ENCODE measurements at regions not wholly inside any gene's neighbourhood (a gene's known extent, or its start where the extent isn't known, plus 50 kb on each side); places are given as distances from the start of the nearest gene placed in this dataset.

DNA sequence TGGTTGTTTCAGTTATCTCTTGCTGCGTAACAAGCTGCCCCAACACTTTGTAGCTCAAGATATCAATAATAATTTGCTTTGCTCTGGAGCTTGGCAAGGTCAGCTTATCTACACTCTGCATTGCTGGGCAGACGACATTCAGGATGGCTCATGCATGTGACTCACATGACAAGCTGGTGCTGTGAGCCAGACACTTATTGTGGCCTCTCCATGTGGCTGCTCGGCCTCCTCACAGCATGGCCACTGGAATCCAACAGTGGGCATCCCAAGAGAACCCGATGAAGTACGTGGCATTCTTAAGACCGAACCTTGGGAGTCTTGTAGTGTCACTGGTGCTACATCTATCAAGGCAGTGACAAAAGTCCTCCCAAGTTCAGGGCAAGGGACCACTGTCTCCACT is 94.2 kb upstream of the MVB12B start:
- no peak overlapping the region for H3K4me3 ChIP-seq (ENCODE audit: low read depth, low read length)
- peaks cover 44% of the 10 kb centered on the region for H3K27me3 ChIP-seq (ENCODE audit: insufficient read depth, low read length)
- no peaks in the 10 kb centered on the region for H3K4me1 ChIP-seq (ENCODE audit: control insufficient read depth, insufficient read depth, low read length, unreplicated experiment)
- H3K27ac ChIP-seq (ENCODE audit: low read depth, low read length), result no peak overlapping the region
- no peaks in the 10 kb centered on the region for H3K79me2 ChIP-seq (ENCODE audit: control insufficient read depth, insufficient read depth, low read length, unreplicated experiment)
- no peak overlapping the region for H2AFZ ChIP-seq (ENCODE audit: low read length, unreplicated experiment)
- H3K36me3 ChIP-seq (ENCODE audit: insufficient read depth, low read length), result no peaks in the 10 kb centered on the region

DNA sequence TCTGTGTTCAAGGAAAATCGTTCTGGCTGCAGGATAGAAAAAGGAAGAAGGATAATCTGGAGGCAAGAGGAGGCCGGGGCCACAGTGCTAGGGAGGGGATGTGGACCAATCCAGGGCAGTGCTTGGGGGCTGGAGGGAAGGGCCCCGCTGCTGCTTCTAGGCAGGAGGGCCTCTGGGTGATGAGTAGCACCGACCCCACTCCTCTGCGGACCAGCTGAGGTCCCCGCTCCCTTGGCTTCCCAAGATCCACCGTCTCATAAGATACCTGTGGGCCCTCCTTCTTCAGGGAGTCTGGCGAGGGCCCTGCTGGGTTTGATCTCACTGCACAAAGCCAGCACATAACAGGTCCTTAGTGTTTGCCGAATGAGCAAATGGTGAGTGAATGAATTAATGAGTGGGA is 93.5 kb upstream of the MVB12B start:
- no peak overlapping the region for H2AFZ ChIP-seq (ENCODE audit: low read length, unreplicated experiment)
- H3K36me3 ChIP-seq (ENCODE audit: insufficient read depth, low read length), result no peaks in the 10 kb centered on the region
- H3K27me3 ChIP-seq (ENCODE audit: insufficient read depth, low read length), result peaks cover 43% of the 10 kb centered on the region
- no peak overlapping the region for H3K4me3 ChIP-seq (ENCODE audit: low read depth, low read length)
- H3K27ac ChIP-seq (ENCODE audit: low read depth, low read length), result no peak overlapping the region
- no peaks in the 10 kb centered on the region for H3K79me2 ChIP-seq (ENCODE audit: control insufficient read depth, insufficient read depth, low read length, unreplicated experiment)
- no peaks in the 10 kb centered on the region for H3K4me1 ChIP-seq (ENCODE audit: control insufficient read depth, insufficient read depth, low read length, unreplicated experiment)

DNA sequence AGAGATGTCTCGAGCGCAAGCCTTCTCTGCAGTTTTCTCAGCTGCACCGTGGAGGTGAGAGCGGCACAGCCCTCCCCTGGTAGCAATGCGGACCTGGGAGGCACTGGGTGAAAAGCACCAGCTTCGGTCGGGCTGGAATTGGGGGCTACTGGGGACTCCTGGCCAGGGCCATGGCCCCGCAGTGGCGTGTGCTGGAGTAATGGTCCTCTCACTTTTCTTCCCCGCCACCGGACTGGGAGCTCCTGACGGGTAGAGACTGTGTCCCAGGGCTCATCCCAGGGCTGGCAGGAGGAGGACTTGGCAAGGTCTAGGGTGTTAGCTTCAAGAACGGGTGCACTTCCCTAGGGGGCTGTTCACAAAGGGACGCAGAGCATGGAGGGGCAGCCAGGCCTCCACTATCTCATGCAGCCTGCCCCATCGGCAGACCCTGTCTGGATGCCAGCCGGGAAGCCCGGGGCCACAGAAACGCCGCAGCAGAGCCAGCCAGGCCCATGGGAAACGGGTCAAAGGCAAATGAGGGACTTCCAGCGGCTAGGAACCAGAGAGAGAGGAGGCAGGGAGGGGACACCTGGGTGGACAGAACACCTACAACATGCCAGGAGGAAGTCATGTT is 92.6 kb upstream of the MVB12B start:
- Histone ChIP-seq H3K27ac (ENCODE audit: low read depth, low read length) (no peak overlapping the region), H3K4me3 (ENCODE audit: low read depth, low read length) (no peak overlapping the region), H3K79me2 (ENCODE audit: control insufficient read depth, insufficient read depth, low read length, unreplicated experiment) (no peaks in the 10 kb centered on the region), H2AFZ (ENCODE audit: low read length, unreplicated experiment) (no peak overlapping the region), H3K4me1 (ENCODE audit: control insufficient read depth, insufficient read depth, low read length, unreplicated experiment) (no peaks in the 10 kb centered on the region), H3K36me3 (ENCODE audit: insufficient read depth, low read length) (no peaks in the 10 kb centered on the region), H3K27me3 (ENCODE audit: insufficient read depth, low read length) (peaks cover 45% of the 10 kb centered on the region)

DNA sequence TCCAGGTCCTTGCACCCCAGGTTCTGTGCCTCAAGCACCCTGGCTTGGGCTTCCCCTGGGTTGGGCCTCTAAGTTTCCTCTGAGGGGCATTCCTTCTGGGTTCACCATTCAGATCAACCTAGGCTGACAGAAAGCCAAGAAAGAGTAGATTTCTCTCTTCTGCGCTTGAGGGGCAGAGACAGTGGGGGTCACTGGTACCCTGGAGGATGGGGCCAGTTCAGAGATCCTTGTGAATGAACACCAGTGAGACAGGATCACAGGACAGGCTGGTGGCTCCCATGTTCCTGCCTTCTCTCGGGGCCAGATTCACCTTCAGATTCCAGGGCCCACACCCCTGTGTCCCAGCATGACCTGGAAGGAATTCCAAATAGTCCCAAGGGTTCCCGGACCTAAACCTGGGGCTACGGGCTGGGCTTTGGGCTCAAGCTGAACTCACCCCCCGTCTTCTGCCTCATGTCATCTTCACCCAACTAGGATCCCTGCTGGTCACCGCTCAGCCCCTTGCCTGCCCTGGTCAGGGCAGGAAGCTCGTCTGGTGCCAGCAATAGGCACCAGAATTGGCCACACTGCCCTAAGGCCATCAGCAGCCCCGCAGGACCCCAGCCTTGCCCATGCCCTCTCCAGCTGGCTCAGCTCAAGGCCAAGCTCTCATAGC is 91.8 kb upstream of the MVB12B start:
- Histone ChIP-seq H3K27ac (ENCODE audit: low read depth, low read length) (no peak overlapping the region), H3K79me2 (ENCODE audit: control insufficient read depth, insufficient read depth, low read length, unreplicated experiment) (no peaks in the 10 kb centered on the region), H3K4me1 (ENCODE audit: control insufficient read depth, insufficient read depth, low read length, unreplicated experiment) (no peaks in the 10 kb centered on the region), H3K4me3 (ENCODE audit: low read depth, low read length) (no peak overlapping the region), H2AFZ (ENCODE audit: low read length, unreplicated experiment) (no peak overlapping the region), H3K36me3 (ENCODE audit: insufficient read depth, low read length) (no peaks in the 10 kb centered on the region), H3K27me3 (ENCODE audit: insufficient read depth, low read length) (peaks cover 43% of the 10 kb centered on the region)

DNA sequence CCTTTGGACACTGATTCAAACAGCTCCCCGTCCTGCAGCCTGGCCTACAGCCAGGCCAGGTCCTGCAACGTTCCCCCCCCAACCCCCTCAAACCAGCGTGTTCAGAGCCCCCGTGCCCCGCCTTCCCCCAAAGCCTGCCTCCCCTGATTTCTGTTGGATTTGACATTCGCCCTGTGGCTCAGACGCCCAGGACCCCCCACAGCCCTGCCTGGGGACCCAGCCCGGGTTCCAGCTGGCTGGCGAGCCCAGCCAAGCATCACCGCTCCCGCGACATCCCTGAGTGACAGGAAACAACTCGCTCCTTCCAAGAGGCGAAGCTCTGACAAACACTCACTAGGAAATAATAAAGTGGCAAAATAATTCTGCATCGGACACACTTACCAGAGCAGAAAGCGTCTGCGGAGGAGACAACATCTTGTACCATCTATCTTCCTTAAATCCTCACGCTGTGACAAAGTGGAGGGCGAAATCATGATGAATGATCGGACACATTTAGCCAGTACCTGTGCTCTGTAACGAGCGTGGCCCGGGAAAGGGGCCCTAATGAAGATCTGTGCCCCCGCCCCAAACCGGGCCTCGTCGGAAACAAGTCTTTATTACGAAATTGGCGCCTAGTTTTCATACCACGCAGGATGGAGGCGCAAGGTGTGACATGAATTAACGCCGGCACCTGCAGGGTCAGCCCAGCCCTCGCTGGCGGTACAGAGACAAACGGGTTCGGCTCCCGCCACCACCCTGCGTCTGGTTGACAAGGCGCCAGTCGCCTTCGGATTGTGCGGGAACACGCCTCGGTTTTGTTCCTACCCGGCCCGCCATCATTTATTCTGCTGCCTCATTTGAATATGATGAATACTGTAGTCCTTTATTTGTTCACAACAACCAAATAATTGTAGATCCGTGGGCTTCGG is 91.0 kb upstream of the MVB12B start:
- Histone ChIP-seq H2AFZ (ENCODE audit: low read length, unreplicated experiment) (no peak overlapping the region), H3K27ac (ENCODE audit: low read depth, low read length) (no peak overlapping the region), H3K79me2 (ENCODE audit: control insufficient read depth, insufficient read depth, low read length, unreplicated experiment) (no peaks in the 10 kb centered on the region), H3K36me3 (ENCODE audit: insufficient read depth, low read length) (no peaks in the 10 kb centered on the region), H3K4me3 (ENCODE audit: low read depth, low read length) (no peak overlapping the region), H3K4me1 (ENCODE audit: control insufficient read depth, insufficient read depth, low read length, unreplicated experiment) (no peaks in the 10 kb centered on the region), H3K27me3 (ENCODE audit: insufficient read depth, low read length) (peaks cover 37% of the 10 kb centered on the region)

DNA sequence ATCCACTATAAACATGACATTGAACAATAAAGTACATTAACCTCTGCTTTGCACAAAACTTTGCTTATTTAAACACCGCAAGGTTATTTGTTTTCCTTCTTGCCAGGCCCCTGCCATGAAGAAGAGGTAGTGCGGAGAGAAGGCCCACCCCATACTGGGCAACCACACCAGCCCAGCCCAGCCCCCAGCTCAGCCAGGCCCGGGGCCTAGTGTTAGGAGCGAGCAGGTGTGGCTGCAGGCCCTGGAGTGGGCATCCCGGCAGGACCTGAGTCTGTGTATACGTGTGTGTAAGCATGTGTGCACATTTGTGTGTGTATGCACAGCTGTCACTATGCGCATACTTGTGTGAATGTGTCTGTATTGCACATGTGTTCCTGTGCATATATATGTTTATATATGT is 90.4 kb upstream of the MVB12B start:
- Histone ChIP-seq H3K4me3 (ENCODE audit: low read depth, low read length) (no peak overlapping the region), H3K36me3 (ENCODE audit: insufficient read depth, low read length) (no peaks in the 10 kb centered on the region), H3K79me2 (ENCODE audit: control insufficient read depth, insufficient read depth, low read length, unreplicated experiment) (no peaks in the 10 kb centered on the region), H2AFZ (ENCODE audit: low read length, unreplicated experiment) (no peak overlapping the region), H3K4me1 (ENCODE audit: control insufficient read depth, insufficient read depth, low read length, unreplicated experiment) (no peaks in the 10 kb centered on the region), H3K27me3 (ENCODE audit: insufficient read depth, low read length) (peaks cover 40% of the 10 kb centered on the region), H3K27ac (ENCODE audit: low read depth, low read length) (no peak overlapping the region)

DNA sequence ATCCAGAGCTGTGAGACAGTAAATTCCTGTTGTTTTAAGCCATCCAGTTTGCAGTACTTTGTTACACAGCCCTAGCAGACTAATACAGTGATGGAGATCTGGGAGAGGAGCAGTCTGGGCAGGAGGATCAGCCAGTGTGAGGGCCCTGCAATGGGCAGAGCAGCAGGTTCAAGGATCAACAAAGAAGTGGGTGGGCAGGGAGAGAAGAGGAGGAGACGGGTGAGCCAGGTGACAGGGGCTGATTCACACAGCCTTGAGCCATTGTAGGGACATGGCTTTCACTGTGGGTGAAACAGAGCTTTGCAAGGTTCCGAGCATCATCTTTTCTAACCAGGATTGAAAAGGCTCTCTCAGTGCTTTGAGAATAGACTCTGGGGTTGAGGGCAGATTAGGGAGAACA is 88.2 kb upstream of the MVB12B start:
- Histone ChIP-seq H3K27me3 (ENCODE audit: insufficient read depth, low read length) (peaks cover 34% of the 10 kb centered on the region; the same call in 1 of the 2 replicates), H3K4me3 (ENCODE audit: low read depth, low read length) (no peak overlapping the region), H3K36me3 (ENCODE audit: insufficient read depth, low read length) (no peaks in the 10 kb centered on the region), H3K4me1 (ENCODE audit: control insufficient read depth, insufficient read depth, low read length, unreplicated experiment) (no peaks in the 10 kb centered on the region), H3K27ac (ENCODE audit: low read depth, low read length) (no peak overlapping the region), H3K79me2 (ENCODE audit: control insufficient read depth, insufficient read depth, low read length, unreplicated experiment) (no peaks in the 10 kb centered on the region), H2AFZ (ENCODE audit: low read length, unreplicated experiment) (no peak overlapping the region)

DNA sequence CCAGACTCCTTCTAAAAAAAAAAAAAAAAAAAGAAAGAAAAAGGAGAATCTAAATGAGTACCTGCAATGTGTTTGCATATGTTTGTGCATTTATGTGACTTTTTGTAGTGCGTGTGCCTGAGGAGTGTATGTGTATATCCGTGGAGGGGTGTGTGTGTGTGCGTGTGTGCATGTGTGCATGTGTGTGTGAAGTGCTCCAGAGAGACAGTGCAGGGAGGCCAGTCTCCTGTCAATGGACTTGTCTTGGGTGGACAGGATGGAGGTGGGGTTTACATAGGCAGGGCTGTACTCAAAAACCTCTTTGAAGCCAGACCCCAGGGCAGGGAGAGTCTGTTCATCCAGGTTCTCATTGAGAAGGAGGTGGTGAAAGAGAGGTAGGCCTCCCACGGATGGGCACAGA is 87.1 kb upstream of the MVB12B start:
- Histone ChIP-seq H3K27me3 (ENCODE audit: insufficient read depth, low read length) (peaks cover 33% of the 10 kb centered on the region; the same call in 1 of the 2 replicates), H3K4me3 (ENCODE audit: low read depth, low read length) (no peak overlapping the region), H3K27ac (ENCODE audit: low read depth, low read length) (no peak overlapping the region), H3K36me3 (ENCODE audit: insufficient read depth, low read length) (no peaks in the 10 kb centered on the region), H2AFZ (ENCODE audit: low read length, unreplicated experiment) (no peak overlapping the region), H3K79me2 (ENCODE audit: control insufficient read depth, insufficient read depth, low read length, unreplicated experiment) (no peaks in the 10 kb centered on the region), H3K4me1 (ENCODE audit: control insufficient read depth, insufficient read depth, low read length, unreplicated experiment) (no peaks in the 10 kb centered on the region)

DNA sequence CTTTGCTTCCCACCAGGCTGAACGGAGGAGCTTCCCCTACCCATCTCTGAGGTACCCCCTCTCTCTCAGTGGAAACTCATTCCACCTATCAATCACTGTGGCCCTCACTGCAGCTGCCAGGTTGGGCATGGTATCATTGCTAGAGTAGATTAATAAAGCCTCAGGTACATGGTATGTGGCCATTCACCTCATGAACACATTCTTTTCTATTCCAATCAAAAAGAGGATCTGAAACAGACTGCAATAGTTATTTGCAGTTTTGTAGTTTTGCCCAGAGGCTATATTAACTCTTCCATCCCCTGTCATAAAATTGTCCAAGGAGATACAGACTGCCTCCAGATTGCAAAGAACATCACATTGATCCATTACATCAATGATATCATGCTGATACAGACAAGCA is 85.8 kb upstream of the MVB12B start:
- Histone ChIP-seq H3K27ac (ENCODE audit: low read depth, low read length) (no peak overlapping the region), H3K4me1 (ENCODE audit: control insufficient read depth, insufficient read depth, low read length, unreplicated experiment) (no peaks in the 10 kb centered on the region), H2AFZ (ENCODE audit: low read length, unreplicated experiment) (no peak overlapping the region), H3K36me3 (ENCODE audit: insufficient read depth, low read length) (no peaks in the 10 kb centered on the region), H3K79me2 (ENCODE audit: control insufficient read depth, insufficient read depth, low read length, unreplicated experiment) (no peaks in the 10 kb centered on the region), H3K27me3 (ENCODE audit: insufficient read depth, low read length) (peaks cover 29% of the 10 kb centered on the region; the same call in 1 of the 2 replicates), H3K4me3 (ENCODE audit: low read depth, low read length) (no peak overlapping the region)

DNA sequence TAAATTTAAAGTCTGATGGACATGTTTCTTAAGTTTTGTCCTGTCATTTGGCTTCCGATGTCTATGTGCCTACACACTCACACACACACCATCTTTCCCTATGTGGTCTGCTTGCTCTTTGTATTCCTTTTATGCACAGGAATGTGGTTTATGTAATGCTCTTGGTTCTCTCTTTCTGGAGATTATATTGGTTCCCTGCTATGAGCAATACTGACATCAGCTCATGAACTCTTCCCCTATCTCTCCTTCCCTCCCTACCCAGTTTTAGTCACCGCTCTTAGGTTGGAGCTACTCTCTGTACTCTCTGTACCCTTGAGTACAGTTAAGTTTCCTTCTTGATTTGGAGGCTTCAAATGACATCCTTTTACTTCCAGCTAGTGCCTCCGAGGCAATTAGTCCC is 77.9 kb upstream of the MVB12B start:
- Histone ChIP-seq H2AFZ (ENCODE audit: low read length, unreplicated experiment) (no peak overlapping the region), H3K4me3 (ENCODE audit: low read depth, low read length) (no peak overlapping the region)

More for the DNA sequence above, 77.9 kb upstream of the MVB12B start:
- H3K27ac ChIP-seq (ENCODE audit: low read depth, low read length), result no peak overlapping the region
- H3K27me3 ChIP-seq (ENCODE audit: insufficient read depth, low read length), result peaks cover 11% of the 10 kb centered on the region; the same call in 1 of the 2 replicates
- H3K79me2 ChIP-seq (ENCODE audit: control insufficient read depth, insufficient read depth, low read length, unreplicated experiment), result no peaks in the 10 kb centered on the region
- H3K4me1 ChIP-seq (ENCODE audit: control insufficient read depth, insufficient read depth, low read length, unreplicated experiment), result peaks cover 3% of the 10 kb centered on the region
- no peaks in the 10 kb centered on the region for H3K36me3 ChIP-seq (ENCODE audit: insufficient read depth, low read length)

All from ACC112 (cell line).